KG1 (cell line): ENCODE measurements at regions not wholly inside any gene's neighbourhood (a gene's known extent, or its start where the extent isn't known, plus 50 kb on each side); places are given as distances from the start of the nearest gene placed in this dataset.

ENCODE experiments used
- DNase-seq: peaks from one replicate; lab custom pipeline; 2025; lab: John Stamatoyannopoulos, UW

GRCh38 chr5:4319478-4320128 is 724.0 kb downstream of the IRX1 start:
- DNase-seq: no peak

DNA sequence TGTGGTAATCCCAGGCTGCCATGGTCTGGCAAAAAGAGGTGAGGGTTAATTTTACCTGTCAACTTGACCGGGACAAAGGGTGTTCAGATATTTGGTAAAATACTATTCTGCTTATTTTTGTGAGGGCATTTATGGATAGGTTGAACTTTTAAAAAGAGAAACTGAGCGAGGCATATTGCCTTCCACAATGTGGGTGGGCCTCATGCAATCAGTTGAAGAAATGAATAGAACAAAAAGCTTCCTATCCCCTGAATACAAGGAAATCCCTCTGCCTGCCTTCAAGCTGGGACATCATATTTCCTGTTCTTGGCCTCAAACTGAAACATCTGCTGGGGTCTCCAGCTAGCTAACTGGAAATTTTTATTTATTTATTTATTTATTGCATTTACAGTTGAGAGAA is 734.7 kb downstream of the IRX1 start:
- no peak for DNase-seq

DNA sequence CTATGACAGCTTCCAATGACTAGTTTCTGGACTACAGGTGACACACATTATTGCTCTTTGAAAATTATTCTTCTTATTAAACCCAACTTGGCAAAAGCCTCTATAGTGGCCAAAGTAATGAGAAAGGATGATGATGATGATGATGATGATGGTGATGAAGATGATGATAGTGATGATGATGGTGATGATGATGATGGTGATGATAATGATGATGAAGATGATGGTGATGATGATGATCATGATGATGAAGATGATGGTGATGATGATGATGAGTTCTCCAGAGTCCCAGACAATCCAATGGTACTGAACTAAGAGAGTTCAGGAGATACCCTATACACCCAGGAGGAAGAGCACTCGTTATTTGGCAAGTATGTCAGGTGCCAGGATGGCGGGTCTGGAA is 739.4 kb downstream of the IRX1 start:
- no peak for DNase-seq

DNA sequence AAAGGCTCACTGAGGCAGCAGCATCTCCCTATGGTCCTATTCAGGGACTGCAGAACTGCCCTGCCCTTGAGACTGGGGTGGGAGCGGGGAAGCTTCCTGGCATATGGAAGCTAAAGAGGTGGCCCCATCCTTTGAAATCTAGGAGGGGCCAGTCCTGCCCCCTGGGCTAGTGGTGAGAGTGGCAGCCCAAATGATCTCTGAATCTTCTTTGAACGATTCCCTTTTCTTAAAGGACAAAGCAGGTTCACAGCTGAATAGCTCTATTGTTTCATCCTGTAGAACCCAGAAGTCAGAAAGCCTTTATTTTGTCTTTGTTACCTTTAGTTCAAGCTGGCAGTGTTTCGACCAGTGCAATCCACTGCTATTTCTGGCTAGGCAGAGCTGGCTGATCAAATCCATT is 741.9 kb downstream of the IRX1 start:
- no peak for DNase-seq

- no peak for DNase-seq
Measured at GRCh38 chr5:4339949-4340348, 744.3 kb downstream of the IRX1 start.

DNA sequence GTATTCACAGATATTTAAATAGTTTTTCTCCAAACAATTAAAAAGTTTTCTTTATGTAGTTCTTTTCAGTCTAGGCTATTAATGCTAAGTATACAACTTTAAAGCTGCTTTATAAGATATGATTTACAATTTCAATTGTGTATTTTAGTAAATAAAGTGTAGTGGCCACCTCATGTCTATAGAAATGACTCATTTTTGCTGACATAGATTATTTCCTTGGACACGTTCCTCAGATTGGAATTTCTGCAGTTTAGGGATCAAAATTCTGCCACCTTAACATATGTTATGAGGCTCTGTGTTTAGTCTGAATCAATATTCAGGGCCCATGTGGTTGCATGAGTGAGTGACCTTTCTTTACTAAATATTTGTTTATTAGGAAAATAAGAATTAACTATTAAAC is 750.2 kb downstream of the IRX1 start:
- DNase-seq: no peak

DNA sequence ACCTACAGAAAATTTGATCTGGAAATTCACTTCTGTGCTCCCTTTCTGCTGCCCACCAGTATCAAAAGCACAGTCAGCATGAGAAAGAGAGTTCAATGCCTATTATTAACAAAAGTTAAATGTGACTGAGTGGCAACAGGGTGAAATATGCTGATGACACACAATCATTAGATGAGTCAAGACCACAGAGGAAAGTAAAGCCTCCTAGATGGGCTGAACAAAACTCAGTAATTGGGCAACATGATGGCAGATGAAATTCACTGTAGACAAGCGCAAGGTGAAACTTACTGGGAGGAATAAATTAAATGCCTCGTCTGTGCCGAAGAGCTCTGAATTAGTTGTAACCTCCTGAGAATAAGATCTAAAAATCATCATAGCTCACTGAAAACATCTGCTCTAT is 752.8 kb downstream of the IRX1 start:
- DNase-seq: no peak

- no peak for DNase-seq
Measured at GRCh38 chr5:4348919-4349318, 753.3 kb downstream of the IRX1 start.

DNA sequence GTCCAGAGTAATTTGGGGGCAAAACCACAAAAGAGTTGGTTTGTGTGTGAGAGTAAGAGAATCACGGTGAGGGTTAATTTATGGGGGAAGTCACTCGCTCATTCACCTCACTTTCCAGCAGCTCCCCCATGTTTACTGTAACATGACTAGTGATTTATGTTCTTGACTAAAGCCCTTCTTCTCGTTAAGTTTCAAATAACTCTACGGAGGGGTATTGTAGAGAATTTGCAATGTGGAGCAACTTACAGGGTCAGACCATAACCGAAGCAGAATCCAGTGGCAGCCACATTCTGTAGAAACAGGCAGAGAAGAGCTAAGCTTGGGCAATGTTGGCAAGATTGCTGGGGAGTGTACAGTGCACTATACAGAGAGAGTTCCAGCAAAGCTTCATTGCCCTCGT is 760.6 kb downstream of the IRX1 start:
- DNase-seq: no peak

DNA sequence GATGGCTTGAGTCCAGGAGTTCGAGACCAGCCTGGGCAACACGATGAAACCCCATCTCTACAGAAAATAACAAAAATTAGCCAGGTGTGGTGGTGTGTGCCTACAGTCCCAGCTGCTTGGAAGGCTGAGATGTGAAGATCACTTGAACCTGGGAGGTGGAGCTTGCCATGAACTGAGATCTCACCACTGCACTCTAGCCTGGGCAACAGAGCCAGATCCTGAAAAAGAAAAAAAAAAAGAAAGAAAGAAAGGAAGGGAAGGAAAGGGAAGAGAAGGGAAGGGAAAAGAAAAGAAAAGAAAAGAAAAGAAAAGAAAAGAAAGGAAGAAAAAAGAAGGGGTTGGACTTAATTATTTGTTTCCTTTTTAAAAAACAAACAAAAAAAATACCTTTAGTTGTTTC is 764.2 kb downstream of the IRX1 start:
- no peak for DNase-seq

GRCh38 chr5:4361753-4362152 is 766.1 kb downstream of the IRX1 start:
- no peak for DNase-seq

- DNase-seq: no peak
Measured at GRCh38 chr5:4362411-4362810, 766.8 kb downstream of the IRX1 start.

DNA sequence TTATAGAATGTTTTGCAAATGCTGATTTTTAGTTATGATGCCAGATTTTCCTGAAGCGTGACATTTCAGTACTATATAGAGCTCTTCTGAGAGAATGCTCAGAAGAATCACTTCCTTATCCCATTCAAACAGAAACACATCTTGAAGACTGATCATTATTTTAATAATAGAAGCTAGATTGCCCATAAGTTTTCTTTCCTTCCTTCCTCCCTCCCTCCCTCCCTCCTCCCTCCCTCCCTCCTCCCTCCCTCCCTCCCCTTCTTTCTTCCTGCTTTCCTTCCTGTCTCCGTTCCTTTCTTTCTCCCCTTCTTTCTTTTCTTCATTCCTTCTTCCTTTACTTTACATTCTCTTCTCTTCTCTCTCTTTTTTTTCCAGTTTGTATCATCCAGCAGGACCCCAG is 767.4 kb downstream of the IRX1 start:
- DNase-seq: no peak

DNA sequence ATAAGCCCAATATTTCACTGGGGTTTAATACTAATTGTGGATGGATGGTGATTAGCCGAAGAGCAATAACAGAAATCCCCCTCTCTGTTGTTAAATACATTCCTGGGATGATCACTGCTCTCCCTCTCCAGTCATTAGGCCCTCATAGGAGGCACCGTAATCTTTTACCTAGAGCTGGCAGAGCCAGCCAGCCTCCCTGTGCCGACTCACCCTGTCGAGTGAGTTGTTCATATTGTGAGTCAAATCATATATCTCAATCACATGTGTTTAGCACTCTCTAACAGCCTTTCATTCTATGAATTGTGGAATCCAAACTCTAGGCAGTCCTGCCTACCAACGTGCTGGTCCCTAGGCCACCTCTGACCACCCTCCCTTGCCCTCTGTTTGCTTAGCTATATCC is 771.0 kb downstream of the IRX1 start:
- DNase-seq: no peak

- DNase-seq: no peak
Measured at GRCh38 chr5:4370218-4370617, 769.9 kb upstream of the ADAMTS16 start.

- DNase-seq: no peak
Measured at GRCh38 chr5:4372481-4372880, 767.6 kb upstream of the ADAMTS16 start.

GRCh38 chr5:4373051-4373820 is 766.9 kb upstream of the ADAMTS16 start:
- no peak for DNase-seq

- no peak for DNase-seq
Measured at GRCh38 chr5:4374866-4375265, 765.3 kb upstream of the ADAMTS16 start.

DNA sequence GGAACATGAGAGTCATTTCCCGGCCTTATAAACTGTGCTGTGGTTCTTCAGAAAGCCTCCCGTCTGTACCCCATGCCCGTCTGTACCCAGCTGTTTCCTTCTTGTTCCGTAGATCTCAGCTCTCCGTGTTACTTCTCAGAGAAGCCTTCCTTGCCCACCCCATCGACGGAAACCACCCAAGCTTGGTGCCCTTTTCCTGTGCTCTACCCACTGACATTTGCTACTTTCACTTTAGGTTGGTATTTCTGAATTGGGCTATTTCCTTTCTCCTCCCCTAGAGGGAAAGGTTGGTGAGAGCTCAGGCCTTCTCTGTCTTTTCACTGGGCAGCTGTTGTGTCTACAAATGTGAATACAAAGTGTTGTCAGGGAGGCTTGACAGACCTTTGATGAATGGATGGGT is 764.5 kb upstream of the ADAMTS16 start:
- no peak for DNase-seq

DNA sequence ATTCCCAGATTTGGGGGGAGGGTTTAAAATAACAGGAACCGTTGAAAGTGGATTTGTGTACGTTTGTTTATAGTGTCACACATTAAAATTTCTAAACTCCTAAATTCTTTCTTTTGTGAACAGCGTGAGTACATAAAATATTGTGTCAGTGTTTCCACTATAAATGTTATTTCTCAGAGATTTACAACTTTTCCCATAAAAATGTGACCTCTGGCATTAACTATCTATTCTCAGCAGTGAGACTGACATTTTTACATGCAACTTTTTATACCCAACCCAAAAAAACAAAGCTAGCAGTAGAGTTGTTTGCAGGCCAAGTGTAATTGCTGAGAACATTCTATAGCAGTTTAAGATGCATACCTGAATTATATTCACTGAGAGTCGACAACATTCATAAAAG is 757.0 kb upstream of the ADAMTS16 start:
- no peak for DNase-seq

GRCh38 chr5:4383518-4384198 is 756.5 kb upstream of the ADAMTS16 start:
- no peak for DNase-seq

- no peak for DNase-seq
Measured at GRCh38 chr5:4384649-4385048, 755.5 kb upstream of the ADAMTS16 start.

GRCh38 chr5:4386152-4386551 is 754.0 kb upstream of the ADAMTS16 start:
- no peak for DNase-seq
